HCT116 (cell line): ENCODE measurements at regions not wholly inside any gene's neighbourhood (a gene's known extent, or its start where the extent isn't known, plus 50 kb on each side); places are given as distances from the start of the nearest gene placed in this dataset.

ENCODE experiments used
- ATAC-seq: fragments of 200-7000 bp; cut with Tn5 transposase; 2 replicates; pipeline ENCODE4 v1.9.1; 2020; ENCODE audit warnings: mild to moderate bottlenecking, moderate library complexity
- BruUV-seq: library from RNA; stranded (reverse); fragments of 400-500 nt; replicated peaks from 2 replicates; lab custom pipeline; 2021; lab: Mats Ljungman, UMichigan
- CTCF ChIA-PET: fragments of 300-600 bp; sonication (Branson Sonifier 250); formaldehyde crosslinking; loops from one replicate; lab custom pipeline; 2021; ENCODE audit warnings: antibody characterized with exemption; lab: Charles Lee
- POLR2A ChIA-PET: fragments of 300-600, 350-600 bp; sonication (Branson Sonifier 250); formaldehyde crosslinking; loops from one replicate; lab custom pipeline; 2021; ENCODE audit warnings: antibody characterized with exemption; lab: Charles Lee
- RAD21 ChIA-PET, 2 experiments: fragments of 300-600 bp; sonication (Branson Sonifier 250); formaldehyde crosslinking; loops; one replicate each; lab custom pipeline; 2023; ENCODE audit warnings: low total read pairs in 2 of 2; ENCODE audit not compliant: uncharacterized antibody in 2 of 2, unreplicated experiment in 2 of 2, low non-redundant PET in 1 of 2; lab: Charles Lee
- DNase-seq: peaks from one replicate; pipeline ENCODE4 v3.0.0-alpha.2; 2010; ENCODE audit warnings: low read depth, low spot score
- H2AFZ ChIP-seq: fragments of 200-600 bp; shearing (Covaris generic), sonication (generic); 2 replicates; pipeline ENCODE4 v1.6.1; 2017; ENCODE audit warnings: low read depth, mixed run types, mixed read lengths, antibody characterized with exemption, low read length; ENCODE audit not compliant: poor library complexity, severe bottlenecking
- H3K27ac ChIP-seq: 2 replicates; pipeline ENCODE4 v1.5.1; 2012; ENCODE audit warnings: low read depth, low read length
- H3K27me3 ChIP-seq: fragments of 200-600 bp; sonication (generic); 2 replicates; pipeline ENCODE4 v1.6.1; 2016; ENCODE audit warnings: mixed run types, low read length, mixed read lengths; ENCODE audit not compliant: insufficient read depth
- H3K36me3 ChIP-seq, 2 experiments: fragments of 200-500 bp in 1 of 2; fragments of 200-600 bp in 1 of 2; sonication (Bioruptor generic) in 1 of 2; sonication (generic) in 1 of 2; 2 replicates each; pipeline versions ENCODE4 v1.5.1 to v1.6.1; 2014 to 2016; ENCODE audit warnings: low read length in 2 of 2, inconsistent platforms in 1 of 2, mixed read lengths in 1 of 2, mixed run types in 1 of 2; ENCODE audit not compliant: insufficient read depth in 2 of 2, control insufficient read depth in 1 of 2
- H3K4me1 ChIP-seq, 2 experiments: fragments of 200-600 bp in 1 of 2; sonication (generic) in 1 of 2; 2 replicates each; pipeline versions ENCODE4 v1.5.1 to v1.6.1; 2012 to 2017; ENCODE audit warnings: low read length in 2 of 2, inconsistent platforms in 1 of 2, mild to moderate bottlenecking in 1 of 2, mixed read lengths in 1 of 2, mixed run types in 1 of 2, moderate library complexity in 1 of 2; ENCODE audit not compliant: insufficient read depth in 2 of 2, control insufficient read depth in 1 of 2
- H3K4me2 ChIP-seq: fragments of 200-600 bp; sonication (generic); 2 replicates; pipeline ENCODE4 v1.6.1; 2017; ENCODE audit warnings: mixed run types, low read length, mixed read lengths
- H3K4me3 ChIP-seq, 2 experiments: fragments of 200-600 bp in 1 of 2; sonication (generic) in 1 of 2; replicated peaks in 1 of 2; 2 replicates each; pipeline ENCODE4 v1.5.1; 2011 to 2016; ENCODE audit warnings: low read length in 2 of 2, control low read depth in 1 of 2, low read depth in 1 of 2, mild to moderate bottlenecking in 1 of 2, mixed read lengths in 1 of 2, mixed run types in 1 of 2
- H3K79me2 ChIP-seq: fragments of 200-600 bp; sonication (generic); 2 replicates; pipeline ENCODE4 v1.6.1; 2017; ENCODE audit warnings: mild to moderate bottlenecking, mixed run types, low read length, moderate library complexity, mixed read lengths; ENCODE audit not compliant: insufficient read depth
- H3K9ac ChIP-seq: fragments of 200-600 bp; sonication (generic); 2 replicates; pipeline ENCODE4 v1.6.1; 2016; ENCODE audit warnings: low read length, mixed read lengths
- H3K9me2 ChIP-seq: fragments of 200-600 bp; sonication (generic), shearing (Covaris generic); 2 replicates; pipeline ENCODE4 v1.6.1; 2017; ENCODE audit warnings: mixed run types, mild to moderate bottlenecking, moderate library complexity; ENCODE audit not compliant: insufficient read depth
- H3K9me3 ChIP-seq, 2 experiments: fragments of 200-500 bp in 1 of 2; fragments of 200-600 bp in 1 of 2; sonication (Bioruptor generic) in 1 of 2; sonication (generic) in 1 of 2; 2 replicates each; pipeline ENCODE4 v1.6.1; 2014 to 2017; ENCODE audit warnings: low read length in 2 of 2, mixed read lengths in 2 of 2, inconsistent platforms in 1 of 2, low read depth in 1 of 2, mild to moderate bottlenecking in 1 of 2, mixed run types in 1 of 2, moderate library complexity in 1 of 2; ENCODE audit not compliant: control insufficient read depth in 1 of 2, insufficient read depth in 1 of 2
- H4K20me1 ChIP-seq: fragments of 200-600 bp; sonication (generic), shearing (Covaris generic); 2 replicates; pipeline ENCODE4 v1.6.1; 2017; ENCODE audit warnings: mixed run types, mild to moderate bottlenecking, moderate library complexity; ENCODE audit not compliant: insufficient read depth
- CBX3 ChIP-seq: IDR thresholded peaks from 2 replicates; pipeline ENCODE4 v1.6.1; 2012; ENCODE audit warnings: low read depth
- CEBPB ChIP-seq: IDR thresholded peaks from 2 replicates; pipeline ENCODE4 v1.6.1; 2012; ENCODE audit warnings: low read depth
- EZH2 ChIP-seq: fragments of 200-600 bp; sonication (generic); IDR thresholded peaks from 2 replicates; pipeline ENCODE4 v1.6.1; 2017; ENCODE audit warnings: antibody characterized with exemption, mixed run types
- JUND ChIP-seq: IDR thresholded peaks from 2 replicates; pipeline ENCODE4 v1.6.1; 2012
- POLR2A ChIP-seq: IDR thresholded peaks from 2 replicates; pipeline ENCODE4 v1.7.0; 2011; ENCODE audit warnings: borderline replicate concordance; ENCODE audit not compliant: insufficient read depth, insufficient read length; ENCODE audit errors: extremely low read depth
- SIN3A ChIP-seq: IDR thresholded peaks from 2 replicates; pipeline ENCODE4 v1.6.1; 2012; ENCODE audit warnings: low read depth
- SRF ChIP-seq: IDR thresholded peaks from 2 replicates; pipeline ENCODE4 v1.6.1; 2012; ENCODE audit warnings: low read depth
- TCF7L2 ChIP-seq: IDR thresholded peaks from 2 replicates; pipeline ENCODE4 v1.7.0; 2011; ENCODE audit warnings: borderline replicate concordance, inconsistent platforms; ENCODE audit not compliant: insufficient read depth, insufficient read length; ENCODE audit errors: extremely low read depth
- ZNF274 ChIP-seq: fragments of 200-500 bp; sonication (Bioruptor generic); IDR thresholded peaks from 2 replicates; pipeline ENCODE4 v1.6.1; 2014; ENCODE audit warnings: mild to moderate bottlenecking, low read depth, low read length, inconsistent platforms
- intact Hi-C: fragments of 100-400 bp; cut with micrococcal nuclease; formaldehyde crosslinking; loops from 2 replicates; pipeline ENCODE4 v1.10.0; 2022
- TF ChIP-seq, protein P1 (sequence below), 3 experiments: fragments of 200-600 bp in 1 of 3; sonication (generic) in 1 of 3; IDR thresholded peaks in 2 of 3; conservative IDR thresholded peaks in 1 of 3; 2 replicates each; pipeline ENCODE4 v1.5.1; 2012 to 2017; ENCODE audit warnings: low read depth in 2 of 3, low read length in 2 of 3, antibody characterized with exemption in 1 of 3, borderline replicate concordance in 1 of 3, control low read depth in 1 of 3, mild to moderate bottlenecking in 1 of 3, mixed read lengths in 1 of 3, mixed run types in 1 of 3, moderate library complexity in 1 of 3; ENCODE audit not compliant: insufficient read depth in 1 of 3
- TF ChIP-seq, protein P2 (sequence below): IDR thresholded peaks from 2 replicates; pipeline ENCODE4 v1.6.1; 2012
- TF ChIP-seq, protein P3 (sequence below): IDR thresholded peaks from 2 replicates; pipeline ENCODE4 v1.6.1; 2011; ENCODE audit warnings: mild to moderate bottlenecking, low read length, moderate library complexity; ENCODE audit not compliant: insufficient replicate concordance; ENCODE audit errors: extremely low read depth

DNA sequence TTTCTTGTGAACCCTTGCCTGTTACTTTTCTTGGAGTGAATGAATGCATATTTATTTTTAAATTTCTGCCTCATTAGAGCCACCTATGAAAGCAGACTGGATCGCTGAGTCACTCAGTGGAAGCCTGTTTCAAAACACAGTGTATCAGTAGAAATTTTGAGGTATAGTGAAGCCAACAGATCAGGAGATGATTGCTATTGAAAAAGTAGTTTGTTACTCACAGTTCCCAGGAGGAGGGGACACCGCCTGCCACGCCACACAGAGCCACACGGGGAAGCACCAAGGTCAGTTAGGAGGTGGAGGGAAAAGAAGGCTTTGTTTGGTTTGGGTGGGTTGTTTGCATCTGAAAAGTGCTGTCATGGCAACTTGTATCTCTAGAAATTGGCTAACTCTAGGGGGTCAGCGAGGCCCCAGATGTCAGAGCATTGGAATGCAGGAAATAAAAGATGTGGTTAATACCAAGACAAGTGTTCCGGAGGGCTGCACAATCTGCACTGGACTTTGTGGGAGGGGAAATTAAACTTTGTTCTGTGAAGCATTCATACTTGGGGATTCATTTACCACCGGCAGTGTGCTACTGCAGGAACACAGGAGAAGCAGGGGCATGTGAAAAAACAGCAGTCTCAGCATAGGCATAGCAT, 106.4 kb upstream of the SDK1 start:
- Histone ChIP-seq H2AFZ (no peak overlapping the region), H4K20me1 (no peaks in the 10 kb centered on the region), H3K4me3 (no peak overlapping the region), H3K4me2 (no peak overlapping the region), H3K9me3 (no peaks in the 10 kb centered on the region), H3K79me2 (no peaks in the 10 kb centered on the region), H3K27ac (no peak overlapping the region), H3K9ac (no peak overlapping the region), H3K27me3 (no peaks in the 10 kb centered on the region), H3K4me1 (peaks cover 0 to 5% of the 10 kb centered on the region in 2 experiments; a peak in 1 of 4 replicates), H3K36me3 (no peaks in the 10 kb centered on the region), H3K9me2 (no peaks in the 10 kb centered on the region)
- no TSS peak for BruUV-seq
- peak; percentile 78 for ATAC-seq
- ChIA-PET POLR2A (no interaction called here), CTCF (no interaction called here), RAD21 (no interaction called here)
- TF ChIP-seq, protein P1, sequence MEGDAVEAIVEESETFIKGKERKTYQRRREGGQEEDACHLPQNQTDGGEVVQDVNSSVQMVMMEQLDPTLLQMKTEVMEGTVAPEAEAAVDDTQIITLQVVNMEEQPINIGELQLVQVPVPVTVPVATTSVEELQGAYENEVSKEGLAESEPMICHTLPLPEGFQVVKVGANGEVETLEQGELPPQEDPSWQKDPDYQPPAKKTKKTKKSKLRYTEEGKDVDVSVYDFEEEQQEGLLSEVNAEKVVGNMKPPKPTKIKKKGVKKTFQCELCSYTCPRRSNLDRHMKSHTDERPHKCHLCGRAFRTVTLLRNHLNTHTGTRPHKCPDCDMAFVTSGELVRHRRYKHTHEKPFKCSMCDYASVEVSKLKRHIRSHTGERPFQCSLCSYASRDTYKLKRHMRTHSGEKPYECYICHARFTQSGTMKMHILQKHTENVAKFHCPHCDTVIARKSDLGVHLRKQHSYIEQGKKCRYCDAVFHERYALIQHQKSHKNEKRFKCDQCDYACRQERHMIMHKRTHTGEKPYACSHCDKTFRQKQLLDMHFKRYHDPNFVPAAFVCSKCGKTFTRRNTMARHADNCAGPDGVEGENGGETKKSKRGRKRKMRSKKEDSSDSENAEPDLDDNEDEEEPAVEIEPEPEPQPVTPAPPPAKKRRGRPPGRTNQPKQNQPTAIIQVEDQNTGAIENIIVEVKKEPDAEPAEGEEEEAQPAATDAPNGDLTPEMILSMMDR (IDR thresholded peaks at IDR 0.05 in 2 of 3, conservative IDR thresholded peaks at IDR 0.05 in 1 of 3; ENCODE audit: borderline replicate concordance in 1 of 3, insufficient read depth in 1 of 3, low read depth in 2 of 3, low read length in 2 of 3), result peak in 2 of 3 experiments; percentile 35 to 43; a peak in 4 of 6 replicates
- no peak for TF ChIP-seq CBX3
- no peak for DNase-seq
- intact Hi-C loops, result no loop called here

DNA sequence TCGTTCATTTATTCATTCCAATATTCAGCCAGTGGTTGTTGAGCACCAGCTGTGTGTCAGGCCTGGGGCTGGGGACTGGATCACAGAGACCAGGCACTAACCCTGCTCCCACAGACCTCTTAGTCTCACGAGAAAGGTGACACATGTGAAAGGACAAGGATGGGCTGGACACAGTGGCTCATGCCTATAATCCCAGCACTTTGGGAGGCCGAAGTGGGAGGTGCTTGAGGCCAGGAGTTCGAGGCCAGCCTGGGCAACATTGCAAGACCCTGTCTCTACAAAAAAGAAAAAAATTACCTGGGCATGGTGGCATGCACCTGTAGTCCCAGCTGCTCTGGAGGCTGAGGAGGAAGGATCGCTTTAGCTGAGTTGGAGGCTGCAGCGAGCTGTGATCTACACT, 105.9 kb upstream of the SDK1 start:
- H3K79me2 ChIP-seq, result no peaks in the 10 kb centered on the region
- peaks cover 0 to 5% of the 10 kb centered on the region in 2 experiments; a peak in 1 of 4 replicates for H3K4me1 ChIP-seq
- H3K9me3 ChIP-seq, result no peaks in the 10 kb centered on the region
- no peak overlapping the region for H3K4me3 ChIP-seq
- no TSS peak for BruUV-seq
- H4K20me1 ChIP-seq, result no peaks in the 10 kb centered on the region
- H3K36me3 ChIP-seq, result no peaks in the 10 kb centered on the region
- ChIA-PET CTCF (no interaction called here), POLR2A (no interaction called here), RAD21 (no interaction called here)
- no peak overlapping the region for H3K9ac ChIP-seq
- intact Hi-C loops, result no loop called here
- H3K4me2 ChIP-seq, result no peak overlapping the region
- TF ChIP-seq, protein P1 (IDR thresholded peaks at IDR 0.05 in 2 of 3, conservative IDR thresholded peaks at IDR 0.05 in 1 of 3; ENCODE audit: borderline replicate concordance in 1 of 3, insufficient read depth in 1 of 3, low read depth in 2 of 3, low read length in 2 of 3), result no peak
- TF ChIP-seq SRF, result no peak
- TF ChIP-seq ZNF274, result no peak
- no peak for TF ChIP-seq SIN3A
- TF ChIP-seq CEBPB, result no peak
- TF ChIP-seq EZH2, result no peak
- TF ChIP-seq JUND, result no peak
- TF ChIP-seq, protein P2, sequence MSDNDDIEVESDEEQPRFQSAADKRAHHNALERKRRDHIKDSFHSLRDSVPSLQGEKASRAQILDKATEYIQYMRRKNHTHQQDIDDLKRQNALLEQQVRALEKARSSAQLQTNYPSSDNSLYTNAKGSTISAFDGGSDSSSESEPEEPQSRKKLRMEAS, result no peak
- TF ChIP-seq TCF7L2, result no peak
- no peak for TF ChIP-seq POLR2A
- TF ChIP-seq, protein P3, sequence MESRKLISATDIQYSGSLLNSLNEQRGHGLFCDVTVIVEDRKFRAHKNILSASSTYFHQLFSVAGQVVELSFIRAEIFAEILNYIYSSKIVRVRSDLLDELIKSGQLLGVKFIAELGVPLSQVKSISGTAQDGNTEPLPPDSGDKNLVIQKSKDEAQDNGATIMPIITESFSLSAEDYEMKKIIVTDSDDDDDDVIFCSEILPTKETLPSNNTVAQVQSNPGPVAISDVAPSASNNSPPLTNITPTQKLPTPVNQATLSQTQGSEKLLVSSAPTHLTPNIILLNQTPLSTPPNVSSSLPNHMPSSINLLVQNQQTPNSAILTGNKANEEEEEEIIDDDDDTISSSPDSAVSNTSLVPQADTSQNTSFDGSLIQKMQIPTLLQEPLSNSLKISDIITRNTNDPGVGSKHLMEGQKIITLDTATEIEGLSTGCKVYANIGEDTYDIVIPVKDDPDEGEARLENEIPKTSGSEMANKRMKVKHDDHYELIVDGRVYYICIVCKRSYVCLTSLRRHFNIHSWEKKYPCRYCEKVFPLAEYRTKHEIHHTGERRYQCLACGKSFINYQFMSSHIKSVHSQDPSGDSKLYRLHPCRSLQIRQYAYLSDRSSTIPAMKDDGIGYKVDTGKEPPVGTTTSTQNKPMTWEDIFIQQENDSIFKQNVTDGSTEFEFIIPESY, result no peak
- no peak for TF ChIP-seq CBX3
- H2AFZ ChIP-seq, result no peak overlapping the region
- ATAC-seq, result no peak
- no peak for DNase-seq
- H3K27ac ChIP-seq, result no peak overlapping the region
- H3K27me3 ChIP-seq, result no peaks in the 10 kb centered on the region
- H3K9me2 ChIP-seq, result no peaks in the 10 kb centered on the region
